ENCODE measurements at regions not wholly inside any gene's neighbourhood (a gene's known extent, or its start where the extent isn't known, plus 50 kb on each side); places are given as distances from the start of the nearest gene placed in this dataset.

GRCh38 chr7:153518201-153518984 is 533.8 kb upstream of the DPP6 start:
- TF ChIP-seq CTCF (IDR thresholded peaks at IDR 0.05) (no peak), POLR2A (IDR thresholded peaks at IDR 0.05) (no peak)
- WGBS, 2 donors: 78 to 88% methylated on average over 6 of the region's 6 CpGs
- H3K36me3 ChIP-seq: no peaks in the 10 kb centered on the region
- intact Hi-C loops (cut with DNase I): no loop called here
- no peak overlapping the region for H3K27ac ChIP-seq
- H3K27me3 ChIP-seq: no peaks in the 10 kb centered on the region
- H3K4me3 ChIP-seq (replicated peaks in 1 of 3): no peak overlapping the region
- no peaks in the 10 kb centered on the region for H3K4me1 ChIP-seq
- DNase-seq: no peak
- no peaks in the 10 kb centered on the region for H3K9me3 ChIP-seq

DNA sequence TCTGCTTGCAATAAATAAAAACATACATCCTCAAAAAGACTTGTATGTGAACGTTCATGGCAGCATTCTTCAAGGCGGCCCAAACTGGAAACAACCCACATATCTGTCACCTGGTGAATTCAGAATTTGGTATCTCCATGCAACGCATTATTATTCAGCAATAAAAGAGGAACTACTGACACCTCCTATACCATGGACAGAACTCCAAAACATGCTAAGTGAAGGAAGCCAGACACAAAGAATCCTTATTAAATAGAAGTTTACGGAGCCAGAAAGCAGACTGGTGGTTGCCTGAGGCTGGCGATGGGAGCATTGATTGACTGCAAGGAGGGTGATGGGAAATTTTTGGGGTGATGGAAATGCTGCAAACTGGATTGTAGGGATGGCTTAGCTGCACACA is 530.8 kb upstream of the DPP6 start:
- intact Hi-C loops (cut with DNase I): no loop called here
- no peak overlapping the region for H3K4me3 ChIP-seq (replicated peaks in 1 of 3)
- 90 to 91% methylated on average over 5 of the region's 5 CpGs for WGBS, 2 donors
- no peak for DNase-seq
- no peaks in the 10 kb centered on the region for H3K4me1 ChIP-seq
- H3K27ac ChIP-seq: no peak overlapping the region
- no peaks in the 10 kb centered on the region for H3K27me3 ChIP-seq
- TF ChIP-seq CTCF (IDR thresholded peaks at IDR 0.05) (no peak), POLR2A (IDR thresholded peaks at IDR 0.05) (no peak)
- H3K9me3 ChIP-seq: no peaks in the 10 kb centered on the region
- H3K36me3 ChIP-seq: no peaks in the 10 kb centered on the region

GRCh38 chr7:153522261-153522660 is 529.9 kb upstream of the DPP6 start:
- Histone ChIP-seq H3K4me3 (replicated peaks in 1 of 3) (no peak overlapping the region), H3K27ac (no peak overlapping the region), H3K36me3 (no peaks in the 10 kb centered on the region), H3K4me1 (no peaks in the 10 kb centered on the region), H3K9me3 (no peaks in the 10 kb centered on the region), H3K27me3 (no peaks in the 10 kb centered on the region)
- intact Hi-C loops (cut with DNase I): no loop called here
- TF ChIP-seq CTCF (IDR thresholded peaks at IDR 0.05) (no peak), POLR2A (IDR thresholded peaks at IDR 0.05) (no peak)
- DNase-seq: no peak
- WGBS, 2 donors: 65 to 66% methylated on average over 5 of the region's 5 CpGs

DNA sequence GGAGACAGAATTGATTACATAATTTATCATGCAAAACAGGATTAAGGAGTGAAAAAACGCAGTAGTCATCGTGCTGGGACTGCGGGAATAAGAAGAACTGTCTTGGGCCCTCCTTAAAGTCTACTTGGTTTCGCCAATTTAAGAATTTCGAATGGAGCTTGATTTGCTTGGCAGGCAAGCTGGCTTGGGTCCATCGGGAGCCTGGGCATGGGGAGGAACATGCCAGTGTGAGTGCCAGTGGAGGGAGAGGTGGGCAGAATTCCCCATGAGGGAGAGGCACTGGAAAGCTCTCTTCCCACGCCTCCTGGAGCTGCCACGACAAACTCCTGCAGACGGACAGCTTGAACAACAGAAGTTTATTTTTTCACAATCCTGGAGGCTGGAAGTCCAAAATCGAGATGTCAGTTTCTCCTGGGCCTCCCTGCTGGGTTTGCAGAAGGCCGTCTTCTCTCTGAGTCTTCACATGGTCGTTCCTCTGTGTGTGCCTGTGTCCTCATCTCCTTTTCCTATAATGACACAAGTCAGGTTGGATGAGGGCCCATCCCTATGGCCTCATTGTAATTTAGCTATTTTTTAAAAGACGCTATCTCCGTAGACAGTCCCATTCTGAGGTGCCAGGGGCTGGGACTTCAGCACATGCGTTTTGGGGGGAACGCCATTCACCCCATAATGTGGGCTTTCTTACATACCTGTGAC is 528.7 kb upstream of the DPP6 start:
- no peaks in the 10 kb centered on the region for H3K9me3 ChIP-seq
- TF ChIP-seq POLR2A (IDR thresholded peaks at IDR 0.05) (no peak), CTCF (IDR thresholded peaks at IDR 0.05) (no peak)
- no peak overlapping the region for H3K4me3 ChIP-seq (replicated peaks in 1 of 3)
- no peaks in the 10 kb centered on the region for H3K36me3 ChIP-seq
- 76 to 78% methylated on average over 16 of the region's 16 CpGs for WGBS, 2 donors
- DNase-seq: no peak
- intact Hi-C loops (cut with DNase I): no loop called here
- no peaks in the 10 kb centered on the region for H3K4me1 ChIP-seq
- no peaks in the 10 kb centered on the region for H3K27me3 ChIP-seq
- H3K27ac ChIP-seq: no peak overlapping the region

DNA sequence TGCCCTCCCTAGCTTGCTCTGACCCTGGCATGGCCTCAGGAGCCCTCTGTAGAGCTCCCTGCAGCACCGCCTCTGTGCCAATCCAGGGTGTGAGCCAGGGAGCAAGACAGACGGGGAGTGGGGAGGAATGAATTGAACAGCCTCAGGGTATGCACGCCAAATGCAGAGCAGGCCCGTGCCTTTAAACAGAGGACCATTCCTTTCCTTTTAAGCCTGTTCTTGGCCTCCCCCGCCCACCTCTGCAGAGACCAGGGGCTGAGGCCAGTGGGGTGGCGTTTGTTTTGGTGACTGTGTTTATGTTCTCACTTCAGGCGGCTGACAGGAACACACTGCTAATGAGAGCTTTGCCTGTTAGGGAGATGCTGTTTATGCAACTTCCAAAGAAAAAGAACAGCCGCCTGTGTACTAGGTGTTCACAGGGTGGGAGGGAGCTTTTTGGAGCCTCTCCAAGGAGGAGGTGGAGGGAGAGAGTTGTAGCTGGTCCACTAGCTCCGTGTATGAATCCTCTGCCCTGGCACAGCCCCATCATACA is 528.1 kb upstream of the DPP6 start:
- Histone ChIP-seq H3K27me3 (no peaks in the 10 kb centered on the region), H3K4me3 (replicated peaks in 1 of 3) (no peak overlapping the region), H3K4me1 (no peaks in the 10 kb centered on the region), H3K36me3 (no peaks in the 10 kb centered on the region), H3K9me3 (no peaks in the 10 kb centered on the region), H3K27ac (no peak overlapping the region)
- peak in 1 of 2 donors; percentile 3 for DNase-seq
- intact Hi-C loops (cut with DNase I): no loop called here
- no peak for TF ChIP-seq POLR2A (IDR thresholded peaks at IDR 0.05)
- no peak for TF ChIP-seq CTCF (IDR thresholded peaks at IDR 0.05)
- 33 to 38% methylated on average over 9 of the region's 9 CpGs for WGBS, 2 donors

Data from thyroid gland (tissue), 4 donors.